ENCODE measurements at regions not wholly inside any gene's neighbourhood (a gene's known extent, or its start where the extent isn't known, plus 50 kb on each side); places are given as distances from the start of the nearest gene placed in this dataset.

- DNase-seq (ENCODE audit: extremely low spot score): no peak
- intact Hi-C loops (cut with DNase I): no loop called here
- H3K27ac ChIP-seq (replicated peaks in 1 of 4): no peak overlapping the region
- no peak for TF ChIP-seq EP300 (IDR thresholded peaks at IDR 0.05)
- TF ChIP-seq POLR2AphosphoS5 (IDR thresholded peaks at IDR 0.05): no peak
- no peak for TF ChIP-seq POLR2A (IDR thresholded peaks at IDR 0.05; ENCODE audit: low read depth)
- TF ChIP-seq, protein P1, sequence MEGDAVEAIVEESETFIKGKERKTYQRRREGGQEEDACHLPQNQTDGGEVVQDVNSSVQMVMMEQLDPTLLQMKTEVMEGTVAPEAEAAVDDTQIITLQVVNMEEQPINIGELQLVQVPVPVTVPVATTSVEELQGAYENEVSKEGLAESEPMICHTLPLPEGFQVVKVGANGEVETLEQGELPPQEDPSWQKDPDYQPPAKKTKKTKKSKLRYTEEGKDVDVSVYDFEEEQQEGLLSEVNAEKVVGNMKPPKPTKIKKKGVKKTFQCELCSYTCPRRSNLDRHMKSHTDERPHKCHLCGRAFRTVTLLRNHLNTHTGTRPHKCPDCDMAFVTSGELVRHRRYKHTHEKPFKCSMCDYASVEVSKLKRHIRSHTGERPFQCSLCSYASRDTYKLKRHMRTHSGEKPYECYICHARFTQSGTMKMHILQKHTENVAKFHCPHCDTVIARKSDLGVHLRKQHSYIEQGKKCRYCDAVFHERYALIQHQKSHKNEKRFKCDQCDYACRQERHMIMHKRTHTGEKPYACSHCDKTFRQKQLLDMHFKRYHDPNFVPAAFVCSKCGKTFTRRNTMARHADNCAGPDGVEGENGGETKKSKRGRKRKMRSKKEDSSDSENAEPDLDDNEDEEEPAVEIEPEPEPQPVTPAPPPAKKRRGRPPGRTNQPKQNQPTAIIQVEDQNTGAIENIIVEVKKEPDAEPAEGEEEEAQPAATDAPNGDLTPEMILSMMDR (IDR thresholded peaks at IDR 0.05): no peak
- no peaks in the 10 kb centered on the region for H3K9me3 ChIP-seq
- WGBS: 71% methylated on average over 5 of the region's 5 CpGs
- H3K4me3 ChIP-seq: no peak overlapping the region
- no peaks in the 10 kb centered on the region for H3K27me3 ChIP-seq
- H3K36me3 ChIP-seq: no peaks in the 10 kb centered on the region
- no peaks in the 10 kb centered on the region for H3K4me1 ChIP-seq
Observed at GRCh38 chr12:126601184-126602170, 1536.2 kb downstream of the AACS start.

DNA sequence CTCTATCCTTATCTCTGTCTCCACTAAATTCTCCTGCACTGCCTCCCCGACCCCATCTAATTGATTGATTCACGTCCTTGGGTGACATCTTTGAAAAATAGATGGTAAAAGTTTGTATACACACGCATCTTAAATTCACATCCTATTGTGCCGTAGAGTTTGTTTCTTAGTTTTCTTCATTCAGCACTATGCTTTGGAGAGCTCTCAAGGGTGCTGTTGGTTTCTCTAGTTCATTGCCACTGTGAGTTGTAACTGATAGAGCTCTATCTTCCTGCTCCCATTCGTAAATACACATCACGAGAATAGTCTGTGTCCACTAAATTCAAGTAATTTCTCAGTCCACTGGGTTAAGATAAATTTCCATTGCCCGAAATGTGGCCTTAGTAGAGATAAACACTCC lies 1537.4 kb downstream of the AACS start:
- DNase-seq (ENCODE audit: extremely low spot score): no peak
- WGBS: 71% methylated on average over 7 of the region's 7 CpGs
- no peak overlapping the region for H3K4me3 ChIP-seq
- H3K9me3 ChIP-seq: no peaks in the 10 kb centered on the region
- no peaks in the 10 kb centered on the region for H3K36me3 ChIP-seq
- no peak overlapping the region for H3K27ac ChIP-seq (replicated peaks in 1 of 4)
- no peaks in the 10 kb centered on the region for H3K27me3 ChIP-seq
- intact Hi-C loops (cut with DNase I): no loop called here
- no peak for TF ChIP-seq POLR2A (IDR thresholded peaks at IDR 0.05; ENCODE audit: low read depth)
- TF ChIP-seq, protein P1 (IDR thresholded peaks at IDR 0.05): no peak
- no peak for TF ChIP-seq POLR2AphosphoS5 (IDR thresholded peaks at IDR 0.05)
- TF ChIP-seq EP300 (IDR thresholded peaks at IDR 0.05): no peak
- H3K4me1 ChIP-seq: no peaks in the 10 kb centered on the region

DNA sequence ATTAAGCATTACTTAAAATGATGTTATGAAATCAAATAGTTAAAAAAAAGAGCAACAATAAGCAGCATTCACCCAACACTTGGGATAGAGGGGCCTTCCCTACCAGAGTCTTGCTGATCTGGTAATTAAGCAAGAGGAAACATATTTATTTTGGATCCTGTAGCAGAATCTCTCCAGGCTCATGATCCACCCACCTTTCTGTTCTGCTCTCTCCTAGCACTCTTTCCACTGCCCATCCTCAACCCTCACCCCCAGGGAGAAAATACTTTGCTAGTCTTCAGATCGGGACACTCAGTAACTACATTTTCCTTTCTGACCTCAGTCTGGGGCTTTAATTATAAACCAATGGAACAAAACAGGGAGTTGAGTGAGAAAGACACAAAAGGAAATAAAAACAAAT lies 1541.9 kb downstream of the AACS start:
- TF ChIP-seq EP300 (IDR thresholded peaks at IDR 0.05) (no peak), POLR2A (IDR thresholded peaks at IDR 0.05; ENCODE audit: low read depth) (no peak), POLR2AphosphoS5 (IDR thresholded peaks at IDR 0.05) (no peak)
- TF ChIP-seq, protein P1 (IDR thresholded peaks at IDR 0.05): no peak
- Histone ChIP-seq H3K4me3 (no peak overlapping the region), H3K27me3 (no peaks in the 10 kb centered on the region), H3K27ac (replicated peaks in 1 of 4) (no peak overlapping the region), H3K9me3 (peaks cover 0 to 8% (median 5%) of the 10 kb centered on the region in 4 donors), H3K36me3 (no peaks in the 10 kb centered on the region), H3K4me1 (no peaks in the 10 kb centered on the region)
- intact Hi-C loops (cut with DNase I): no loop called here
- 59% methylated on average over 1 of the region's 1 CpG for WGBS
- DNase-seq (ENCODE audit: extremely low spot score): no peak

GRCh38 chr12:126607867-126608266 lies 1542.6 kb downstream of the AACS start:
- no peak overlapping the region for H3K27ac ChIP-seq (replicated peaks in 1 of 4)
- intact Hi-C loops (cut with DNase I): no loop called here
- 54% methylated on average over 1 of the region's 1 CpG for WGBS

More at GRCh38 chr12:126607867-126608266, 1542.6 kb downstream of the AACS start:
- no peaks in the 10 kb centered on the region for H3K4me1 ChIP-seq
- no peak overlapping the region for H3K4me3 ChIP-seq
- no peaks in the 10 kb centered on the region for H3K36me3 ChIP-seq
- H3K9me3 ChIP-seq: peaks cover 0 to 14% (median 9%) of the 10 kb centered on the region in 4 donors
- TF ChIP-seq POLR2AphosphoS5 (IDR thresholded peaks at IDR 0.05) (no peak), EP300 (IDR thresholded peaks at IDR 0.05) (no peak), POLR2A (IDR thresholded peaks at IDR 0.05; ENCODE audit: low read depth) (no peak)
- TF ChIP-seq, protein P1 (IDR thresholded peaks at IDR 0.05): no peak
- DNase-seq (ENCODE audit: extremely low spot score): no peak
- no peaks in the 10 kb centered on the region for H3K27me3 ChIP-seq
